GM23338 (cell line): ENCODE measurements at regions not wholly inside any gene's neighbourhood (a gene's known extent, or its start where the extent isn't known, plus 50 kb on each side); places are given as distances from the start of the nearest gene placed in this dataset.

Experiments
- EZH2 ChIP-seq: fragments of 200-600 bp; sonication (generic); IDR thresholded peaks from one replicate; pipeline ENCODE4 v1.8.0; 2017; ENCODE audit warnings: antibody characterized with exemption, mild to moderate bottlenecking, low read depth; ENCODE audit not compliant: unreplicated experiment
- ZNF114 ChIP-seq: fragments of 250-450 bp; sonication (Bioruptor Pico); IDR thresholded peaks from 2 replicates; pipeline ENCODE4 v1.5.0; 2020; ENCODE audit warnings: mild to moderate bottlenecking, moderate library complexity

GRCh38 chr7:24404315-24404714 lies 120.3 kb downstream of the NPY start:
- TF ChIP-seq EZH2 (no peak), ZNF114 (no peak)
